SK-N-MC (cell line): ENCODE measurements at regions not wholly inside any gene's neighbourhood (a gene's known extent, or its start where the extent isn't known, plus 50 kb on each side); places are given as distances from the start of the nearest gene placed in this dataset.

Experiments used
- EZH2 ChIP-seq: fragments of 200-600 bp; sonication (generic); IDR thresholded peaks from one replicate; pipeline ENCODE4 v1.6.1; 2017; ENCODE audit warnings: antibody characterized with exemption
- FOXP2 ChIP-seq: optimal IDR thresholded peaks from 2 replicates; pipeline ENCODE3; 2011; ENCODE audit warnings: mild to moderate bottlenecking, moderate library complexity; ENCODE audit not compliant: insufficient read depth; ENCODE audit errors: extremely low read length, control extremely low read depth
- POLR2AphosphoS5 ChIP-seq: IDR thresholded peaks from 2 replicates; pipeline ENCODE4 v1.6.1; 2012; ENCODE audit warnings: mild to moderate bottlenecking, low read depth, low read length, borderline replicate concordance

DNA sequence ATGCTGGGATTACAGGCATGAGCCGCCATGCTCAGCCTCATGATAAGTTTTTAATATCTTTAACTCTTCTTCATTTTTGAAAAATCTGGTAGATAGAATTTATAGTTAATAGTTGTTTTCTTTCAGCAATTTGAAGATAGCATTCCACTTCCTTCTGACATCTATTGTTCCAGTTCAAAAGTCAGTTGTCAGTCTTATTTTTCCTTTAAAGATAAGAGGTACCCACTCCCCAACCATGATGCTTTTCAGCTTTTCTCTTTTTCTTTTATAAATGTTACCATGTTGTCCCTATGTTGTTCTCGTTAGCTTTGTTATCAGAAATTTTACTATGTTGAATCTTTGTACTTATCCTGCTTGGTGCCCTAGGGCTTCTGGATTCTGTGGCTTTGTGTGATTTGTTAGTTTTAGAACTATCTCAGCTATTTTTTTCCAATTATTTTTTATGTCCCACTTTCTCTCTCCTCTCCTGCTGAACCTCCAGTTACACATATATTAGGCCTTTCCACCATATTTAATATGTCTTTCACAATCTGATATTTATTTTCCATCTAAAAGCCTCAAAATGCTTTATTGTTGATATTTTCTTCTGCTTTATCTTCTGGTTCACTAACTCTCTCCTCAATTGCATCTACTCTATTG, 181.6 kb upstream of the FOXN3 start:
- TF ChIP-seq EZH2 (no peak), POLR2AphosphoS5 (no peak), FOXP2 (no peak)
